ENCODE measurements at regions not wholly inside any gene's neighbourhood (a gene's known extent, or its start where the extent isn't known, plus 50 kb on each side); places are given as distances from the start of the nearest gene placed in this dataset.

- TF ChIP-seq ZNF576 (CRISPR knock-in tag; IDR thresholded peaks at IDR 0.05): no peak
- no peak for TF ChIP-seq RFX5 (IDR thresholded peaks at IDR 0.05; ENCODE audit: low read depth, low read length)
These were observed 138.8 kb upstream of the IL15 start (continued) for GRCh38 chr4:141497627-141498026.

- Histone ChIP-seq H3K4me3 (replicated peaks in 1 of 3; ENCODE audit: insufficient read depth in 1 of 3, low read depth in 2 of 3, low read length in 3 of 3) (no peak overlapping the region), H3K27ac (ENCODE audit: extremely low read length, insufficient read depth, low read length) (no peak overlapping the region), H3K9ac (ENCODE audit: insufficient read depth, low read depth, low read length) (no peak overlapping the region), H3K36me3 (replicated peaks in 1 of 2; ENCODE audit: control insufficient read depth in 1 of 2, insufficient read depth in 2 of 2, low read length in 2 of 2) (no peaks in the 10 kb centered on the region), H3K4me2 (ENCODE audit: low read depth, low read length) (no peak overlapping the region), H3K27me3 (ENCODE audit: control insufficient read depth in 1 of 2, insufficient read depth in 2 of 2, low read length in 2 of 2) (no peaks in the 10 kb centered on the region), H2AFZ (ENCODE audit: low read length) (no peak overlapping the region), H3K79me2 (ENCODE audit: insufficient read depth, low read length) (no peaks in the 10 kb centered on the region), H3K4me1 (ENCODE audit: insufficient read depth, low read length) (no peaks in the 10 kb centered on the region), H3K9me3 (ENCODE audit: low read length) (peaks cover 66% of the 10 kb centered on the region), H4K20me1 (ENCODE audit: insufficient read depth, low read length) (no peaks in the 10 kb centered on the region)
- CTCF ChIA-PET (ENCODE audit: low intra/inter-chr PET ratio, low total read pairs): no interaction called here
- 0% methylated on average over 3 of the region's 3 CpGs for WGBS (ENCODE audit: low lambda C conversion rate)
- no peak for TF ChIP-seq ZNF333 (CRISPR knock-in tag; IDR thresholded peaks at IDR 0.05; ENCODE audit: borderline replicate concordance)
- POLR2A ChIA-PET: no interaction called here
- DNase-seq (ENCODE audit: low spot score) (no peak), FAIRE-seq (no peak), ATAC-seq (no peak)
- intact Hi-C loops (cut with micrococcal nuclease; ENCODE audit: unreplicated experiment): no loop called here
- in situ Hi-C loops (cut with HindIII; ENCODE audit: extremely low pct_ligation_motif_present, low pct_unique_long_range_greater_than_20kb): no loop called here
- no TSS peak for BruUV-seq (replicated peaks)
These were observed 137.0 kb upstream of the IL15 start for GRCh38 chr4:141499261-141499853.

GRCh38 chr4:141501395-141501794, 135.0 kb upstream of the IL15 start:
- in situ Hi-C loops (cut with HindIII; ENCODE audit: extremely low pct_ligation_motif_present, low pct_unique_long_range_greater_than_20kb): no loop called here
- POLR2A ChIA-PET: no interaction called here

More at GRCh38 chr4:141501395-141501794, 135.0 kb upstream of the IL15 start:
- DNase-seq (ENCODE audit: low spot score) (no peak), ATAC-seq (no peak), FAIRE-seq (no peak)
- Histone ChIP-seq H3K79me2 (ENCODE audit: insufficient read depth, low read length) (no peaks in the 10 kb centered on the region), H3K27ac (ENCODE audit: extremely low read length, insufficient read depth, low read length) (no peak overlapping the region), H4K20me1 (ENCODE audit: insufficient read depth, low read length) (no peaks in the 10 kb centered on the region), H3K36me3 (replicated peaks in 1 of 2; ENCODE audit: control insufficient read depth in 1 of 2, insufficient read depth in 2 of 2, low read length in 2 of 2) (no peaks in the 10 kb centered on the region), H2AFZ (ENCODE audit: low read length) (no peak overlapping the region), H3K9ac (ENCODE audit: insufficient read depth, low read depth, low read length) (no peak overlapping the region), H3K27me3 (ENCODE audit: control insufficient read depth in 1 of 2, insufficient read depth in 2 of 2, low read length in 2 of 2) (no peaks in the 10 kb centered on the region), H3K9me3 (ENCODE audit: low read length) (peaks cover 48% of the 10 kb centered on the region), H3K4me3 (replicated peaks in 1 of 3; ENCODE audit: insufficient read depth in 1 of 3, low read depth in 2 of 3, low read length in 3 of 3) (no peak overlapping the region), H3K4me2 (ENCODE audit: low read depth, low read length) (no peak overlapping the region), H3K4me1 (ENCODE audit: insufficient read depth, low read length) (no peaks in the 10 kb centered on the region)
- intact Hi-C loops (cut with micrococcal nuclease; ENCODE audit: unreplicated experiment): no loop called here
- CTCF ChIA-PET (ENCODE audit: low intra/inter-chr PET ratio, low total read pairs): no interaction called here
- WGBS (ENCODE audit: low lambda C conversion rate): 90% methylated on average over 1 of the region's 1 CpG
- BruUV-seq (replicated peaks): no TSS peak
- no peak for TF ChIP-seq EEA1 (CRISPR knock-in tag; IDR thresholded peaks at IDR 0.05; ENCODE audit: borderline replicate concordance)
- TF ChIP-seq ZNF737 (CRISPR knock-in tag; IDR thresholded peaks at IDR 0.05; ENCODE audit: borderline replicate concordance): no peak
- no peak for TF ChIP-seq ZFYVE20 (CRISPR knock-in tag; IDR thresholded peaks at IDR 0.05; ENCODE audit: borderline replicate concordance, low read depth)
- no peak for TF ChIP-seq ARNTL (CRISPR knock-in tag; IDR thresholded peaks at IDR 0.05)
- no peak for TF ChIP-seq ZNF12 (CRISPR knock-in tag; IDR thresholded peaks at IDR 0.05)
- TF ChIP-seq PRMT3 (CRISPR knock-in tag; IDR thresholded peaks at IDR 0.05; ENCODE audit: borderline replicate concordance, low read depth): no peak
- no peak for TF ChIP-seq RBAK (CRISPR knock-in tag; IDR thresholded peaks at IDR 0.05)
- TF ChIP-seq ZNF567 (CRISPR knock-in tag; IDR thresholded peaks at IDR 0.05; ENCODE audit: borderline replicate concordance): no peak
